ENCODE measurements at regions not wholly inside any gene's neighbourhood (a gene's known extent, or its start where the extent isn't known, plus 50 kb on each side); places are given as distances from the start of the nearest gene placed in this dataset.
"Not testable (repeated sequence)": the region's sequence is repeated elsewhere in the genome, so short reads cannot be mapped to it uniquely, and the experiment has no call there.

- H3K9me3 ChIP-seq; ATAC-seq; H3K36me3 ChIP-seq (ENCODE audit: insufficient read depth in 1 of 2, low read depth in 1 of 2); H3K4me3 ChIP-seq; H3K27me3 ChIP-seq (ENCODE audit: insufficient read depth in 3 of 3, low read length in 2 of 3); H3K27ac ChIP-seq; DNase-seq; H3K4me1 ChIP-seq; intact Hi-C loops (cut with DNase I): not testable (repeated sequence)
- 80 to 88% (median 82%) methylated on average over 4 of the region's 4 CpGs for WGBS, 3 donors
Observed at GRCh38 chr13:52565324-52565723, 76.9 kb upstream of the HNRNPA1L2 start.

- H3K27me3 ChIP-seq (ENCODE audit: insufficient read depth in 3 of 3, low read length in 2 of 3); H3K4me1 ChIP-seq; H3K36me3 ChIP-seq (ENCODE audit: insufficient read depth in 1 of 2, low read depth in 1 of 2); H3K9me3 ChIP-seq; intact Hi-C loops (cut with DNase I); H3K27ac ChIP-seq: not testable (repeated sequence)
- TF ChIP-seq CTCF (IDR thresholded peaks at IDR 0.05): peak; percentile 36
- peak; percentile 44 to 86 (median 74) for ATAC-seq
- 0 to 21% (median 6%) methylated on average over 3 to 4 of the region's 9 CpGs for WGBS, 3 donors
- peak overlapping the region; percentile 11 for H3K4me3 ChIP-seq
- peak in 1 of 2 donors; percentile 51 for DNase-seq
Observed at GRCh38 chr13:52569904-52570602, 72.2 kb upstream of the HNRNPA1L2 start.

- intact Hi-C loops (cut with DNase I); H3K27me3 ChIP-seq (ENCODE audit: insufficient read depth in 3 of 3, low read length in 2 of 3); H3K27ac ChIP-seq; ATAC-seq; H3K9me3 ChIP-seq; H3K4me1 ChIP-seq; DNase-seq; H3K36me3 ChIP-seq (ENCODE audit: insufficient read depth in 1 of 2, low read depth in 1 of 2); H3K4me3 ChIP-seq: not testable (repeated sequence)
- WGBS, 3 donors: 78 to 90% (median 79%) methylated on average over 2 of the region's 3 CpGs
Observed at GRCh38 chr13:52571163-52571562, 71.1 kb upstream of the HNRNPA1L2 start.

GRCh38 chr13:52582962-52583361 is 59.3 kb upstream of the HNRNPA1L2 start:
- H3K9me3 ChIP-seq; H3K27me3 ChIP-seq (ENCODE audit: insufficient read depth in 3 of 3, low read length in 2 of 3); ATAC-seq; H3K4me1 ChIP-seq; intact Hi-C loops (cut with DNase I); H3K27ac ChIP-seq; DNase-seq; H3K4me3 ChIP-seq; H3K36me3 ChIP-seq (ENCODE audit: insufficient read depth in 1 of 2, low read depth in 1 of 2): not testable (repeated sequence)
- 50 to 85% (median 78%) methylated on average over 2 of the region's 2 CpGs for WGBS, 3 donors
